HG03280 (cell line): ENCODE measurements at regions not wholly inside any gene's neighbourhood (a gene's known extent, or its start where the extent isn't known, plus 50 kb on each side); places are given as distances from the start of the nearest gene placed in this dataset.

Experiments
- ATAC-seq: cut with Tn5 transposase; IDR thresholded peaks from one replicate; pipeline ENCODE4 v1.9.1; 2021; ENCODE audit warnings: mild to moderate bottlenecking, moderate library complexity; ENCODE audit not compliant: unreplicated experiment

- ATAC-seq: no peak
These were observed 161.6 kb downstream of the TMEM18 start for GRCh38 chr2:515441-516127.

DNA sequence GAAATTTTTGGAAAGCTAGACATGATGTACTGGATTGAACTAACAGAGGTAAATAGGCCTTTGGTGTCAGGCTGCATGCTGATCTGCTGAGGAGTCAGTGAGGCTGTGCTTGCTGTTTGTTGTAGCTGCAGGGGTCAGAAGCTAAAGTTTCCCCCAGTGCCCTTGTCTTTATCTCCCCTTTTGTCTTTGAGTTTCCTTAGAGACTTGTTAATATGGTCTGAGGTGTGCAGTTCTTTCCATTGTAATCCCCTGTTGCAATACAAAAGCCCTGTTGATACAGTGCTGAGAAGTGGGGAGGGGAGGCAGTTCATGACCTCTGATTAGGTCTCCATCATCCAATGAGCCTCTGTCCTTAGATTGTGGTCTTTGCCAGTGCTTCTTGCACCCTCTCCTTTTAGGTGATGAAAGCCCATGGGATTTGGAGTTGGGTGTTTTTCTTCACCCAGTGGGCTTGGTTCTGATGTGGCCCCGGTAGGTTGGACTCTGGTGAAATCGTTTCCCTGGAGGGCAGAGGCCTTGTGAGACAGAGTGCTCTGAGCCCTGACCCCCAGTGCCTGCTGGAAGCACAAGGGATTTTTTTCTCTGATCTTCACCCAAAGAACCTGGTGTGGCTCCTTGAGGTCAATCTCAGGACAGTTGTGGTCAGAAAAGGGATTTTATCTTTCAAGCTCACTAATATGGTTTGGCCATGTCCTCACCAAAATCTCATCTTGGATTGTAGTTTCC is 163.1 kb downstream of the TMEM18 start:
- ATAC-seq: no peak

DNA sequence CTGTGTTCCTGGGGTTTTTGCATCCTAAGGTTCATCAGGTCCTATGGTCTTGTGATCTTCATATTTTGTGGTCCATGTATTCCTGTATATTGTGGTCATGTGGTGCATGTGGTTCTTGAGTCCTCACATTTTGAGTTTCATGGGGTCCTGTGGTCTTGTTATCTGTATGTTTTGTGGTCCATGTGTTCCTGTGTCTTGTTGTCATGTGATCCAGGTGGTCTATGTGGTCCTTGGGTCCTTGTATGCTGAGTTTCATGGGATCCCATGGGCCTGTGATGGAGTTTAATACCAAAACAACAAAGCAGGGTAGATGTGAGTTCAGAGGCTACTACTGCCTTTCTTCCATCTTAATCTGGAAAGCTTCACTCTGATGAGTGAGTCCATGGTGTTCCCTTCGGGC is 166.4 kb downstream of the TMEM18 start:
- no peak for ATAC-seq

DNA sequence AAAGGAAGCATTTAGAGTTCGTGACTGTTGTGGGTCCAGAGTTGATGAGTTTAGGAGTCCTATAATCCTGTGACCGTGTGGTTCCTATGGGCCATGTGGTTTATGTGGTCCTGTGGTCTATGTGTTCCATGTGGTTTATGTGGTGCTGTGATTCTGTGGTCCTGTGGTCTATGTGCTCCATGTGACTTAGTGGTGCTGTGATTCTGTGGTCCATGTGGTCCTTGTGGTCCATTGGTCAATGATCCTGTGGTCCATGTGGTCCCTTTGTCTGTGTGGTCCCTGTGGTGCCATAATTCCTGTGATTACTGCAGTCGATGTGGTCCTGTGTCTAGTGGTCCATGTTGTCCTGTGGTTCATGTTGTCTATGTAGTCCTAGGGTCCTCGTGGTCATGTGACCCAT is 167.3 kb downstream of the TMEM18 start:
- ATAC-seq: no peak

GRCh38 chr2:508121-508520 is 169.1 kb downstream of the TMEM18 start:
- ATAC-seq: no peak

DNA sequence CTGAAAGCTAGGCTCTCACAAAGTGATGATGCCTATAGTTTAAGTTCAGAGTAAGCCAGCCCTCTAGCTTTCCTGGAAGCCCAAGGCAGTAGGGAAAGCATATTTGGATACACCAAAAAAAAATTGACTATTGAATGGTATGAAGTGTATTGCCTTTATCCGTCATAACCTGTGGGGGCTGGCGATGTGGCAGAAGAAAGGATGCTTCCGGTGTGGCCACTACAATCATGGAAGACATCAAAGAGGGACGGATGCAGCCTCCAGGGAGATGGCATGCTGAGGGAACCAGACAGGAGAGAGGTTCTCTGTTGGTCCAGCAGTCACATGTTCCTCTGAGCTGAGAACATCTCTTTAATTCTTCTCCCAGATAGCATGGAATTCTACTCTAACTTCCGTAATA is 170.3 kb downstream of the TMEM18 start:
- no peak for ATAC-seq

DNA sequence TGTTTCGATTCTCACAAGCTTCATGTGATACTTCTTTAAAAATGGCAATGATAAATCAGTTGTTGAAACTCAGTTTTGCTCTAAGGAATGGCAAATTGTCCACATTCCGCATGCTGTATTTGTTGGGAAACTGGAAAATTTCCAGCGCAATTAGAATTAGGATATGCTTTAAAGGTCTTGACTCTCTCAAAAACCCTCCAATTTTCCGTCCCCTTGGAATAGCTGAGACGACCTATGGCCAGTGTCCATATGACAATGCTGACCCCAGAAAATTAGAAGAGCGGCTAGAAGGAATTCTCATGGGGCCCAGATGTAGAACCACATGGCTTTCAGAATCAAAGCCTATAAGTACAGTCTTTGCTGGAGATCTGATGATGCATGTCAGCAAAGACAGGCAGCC is 170.8 kb downstream of the TMEM18 start:
- ATAC-seq: no peak

DNA sequence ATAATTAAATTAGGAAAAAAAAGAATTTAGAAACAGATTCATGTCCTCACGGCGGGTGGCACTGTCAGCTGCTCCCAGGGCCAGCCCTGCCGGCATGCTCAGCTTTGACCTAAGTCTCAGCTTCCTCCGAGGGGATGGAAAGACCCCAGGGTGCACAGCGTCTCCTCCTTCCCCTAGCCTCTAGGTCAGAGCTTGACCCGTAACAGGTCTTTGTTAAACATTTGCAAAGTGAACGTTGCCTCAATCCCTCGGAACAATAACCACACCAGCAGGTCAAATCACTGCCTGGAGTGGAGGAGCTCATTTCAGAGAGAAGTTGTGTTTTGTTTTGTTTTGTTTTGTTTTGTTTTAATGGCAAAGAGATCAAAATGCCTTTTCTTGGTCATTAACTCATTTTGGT is 171.3 kb downstream of the TMEM18 start:
- ATAC-seq: no peak

- ATAC-seq: no peak
These were observed 173.8 kb downstream of the TMEM18 start for GRCh38 chr2:503288-503999.

- ATAC-seq: no peak
These were observed 174.4 kb downstream of the TMEM18 start for GRCh38 chr2:502831-503230.

GRCh38 chr2:501667-502066 is 175.5 kb downstream of the TMEM18 start:
- ATAC-seq: no peak

GRCh38 chr2:501130-501529 is 176.1 kb downstream of the TMEM18 start:
- no peak for ATAC-seq

- no peak for ATAC-seq
These were observed 177.5 kb downstream of the TMEM18 start for GRCh38 chr2:499726-500125.

DNA sequence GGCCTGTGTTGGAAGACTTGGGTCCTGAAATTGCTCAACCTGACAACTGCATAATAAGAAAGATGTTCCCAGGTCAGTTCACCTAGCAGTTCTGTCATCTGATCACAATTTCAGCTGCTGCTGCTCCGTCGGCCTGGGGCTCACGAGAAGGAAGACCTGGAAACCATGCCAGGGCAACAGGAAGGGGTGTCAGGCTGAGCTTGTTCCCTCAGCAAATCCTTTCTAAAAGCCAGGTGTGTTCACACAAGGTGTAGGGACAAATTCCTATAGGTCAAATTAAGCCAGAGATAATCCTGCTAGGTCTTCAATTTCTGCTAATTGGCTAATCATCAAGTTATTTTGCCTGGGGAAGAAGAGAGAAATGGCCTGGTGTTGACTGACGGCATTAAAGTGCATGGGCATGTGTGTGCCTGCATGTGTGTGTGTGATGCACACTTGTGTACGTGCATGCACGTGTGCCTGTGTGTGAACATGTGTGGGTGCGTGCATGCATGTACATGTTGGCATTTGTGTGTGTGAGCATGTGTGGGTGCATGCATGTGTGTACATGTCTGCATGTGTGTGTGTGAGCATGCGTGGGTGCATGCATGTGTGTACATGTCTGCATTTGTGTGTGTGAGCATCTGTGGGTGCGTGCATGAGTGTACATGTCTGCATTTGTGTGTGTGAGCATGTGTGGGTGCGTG is 178.6 kb downstream of the TMEM18 start:
- no peak for ATAC-seq

- no peak for ATAC-seq
These were observed 179.3 kb downstream of the TMEM18 start for GRCh38 chr2:497770-498492.

GRCh38 chr2:496729-497128 is 180.5 kb downstream of the TMEM18 start:
- ATAC-seq: no peak

GRCh38 chr2:495745-496275 is 181.4 kb downstream of the TMEM18 start:
- no peak for ATAC-seq

DNA sequence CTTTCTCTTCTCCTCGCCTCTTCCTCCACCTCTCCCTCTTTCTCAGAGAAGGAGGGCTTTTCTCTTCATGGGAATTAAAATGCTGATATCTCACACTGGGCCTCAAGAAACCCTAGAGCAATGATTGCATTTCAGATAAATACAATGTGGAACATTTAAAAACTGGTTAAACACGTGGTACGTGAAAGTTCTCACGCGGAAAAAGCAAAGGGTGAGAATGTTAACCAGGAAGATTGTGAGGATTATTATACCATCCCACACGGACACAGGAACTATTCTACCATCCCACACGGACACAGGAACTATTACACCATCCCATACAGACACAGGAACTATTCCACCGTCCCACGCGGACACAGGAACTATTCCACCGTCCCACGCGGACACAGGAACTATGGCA is 182.4 kb downstream of the TMEM18 start:
- ATAC-seq: no peak

GRCh38 chr2:493228-493627 is 184.0 kb downstream of the TMEM18 start:
- ATAC-seq: no peak

- no peak for ATAC-seq
These were observed 185.0 kb downstream of the TMEM18 start for GRCh38 chr2:492178-492577.

DNA sequence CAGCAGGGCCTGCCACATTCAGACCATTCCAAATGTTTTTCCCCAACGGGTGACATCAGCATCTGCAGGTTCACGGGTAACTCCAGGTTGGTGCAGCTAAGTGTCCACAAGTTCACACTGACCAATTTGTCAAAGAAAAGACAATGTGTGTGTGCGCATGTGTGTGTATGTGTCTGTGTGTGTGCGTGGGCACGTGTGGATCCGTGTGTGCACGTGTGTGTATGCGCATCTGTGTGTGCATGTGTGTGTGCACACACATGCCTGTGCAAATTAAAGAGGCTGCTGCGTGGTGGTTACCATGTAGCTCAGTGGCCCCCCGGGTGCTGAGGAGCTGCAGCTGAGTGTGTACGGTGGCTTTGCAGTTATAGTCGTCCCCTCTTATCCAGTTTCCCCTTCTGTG is 187.4 kb downstream of the TMEM18 start:
- ATAC-seq: no peak
